GM19468 (cell line): ENCODE measurements at regions not wholly inside any gene's neighbourhood (a gene's known extent, or its start where the extent isn't known, plus 50 kb on each side); places are given as distances from the start of the nearest gene placed in this dataset.

Source experiments
- ATAC-seq: cut with Tn5 transposase; IDR thresholded peaks from one replicate; pipeline ENCODE4 v1.9.1; 2021; ENCODE audit warnings: mild to moderate bottlenecking, moderate library complexity, moderate number of reproducible peaks; ENCODE audit not compliant: unreplicated experiment; ENCODE audit errors: extremely low read depth

GRCh38 chr1:101098907-101099306 is 73.3 kb upstream of the DPH5 start:
- no peak for ATAC-seq

GRCh38 chr1:101098327-101098726 is 72.7 kb upstream of the DPH5 start:
- no peak for ATAC-seq

- ATAC-seq, result no peak
Observed at GRCh38 chr1:101089613-101090338, 64.2 kb upstream of the DPH5 start.

- no peak for ATAC-seq
Observed at GRCh38 chr1:101088431-101088830, 62.8 kb upstream of the DPH5 start.

- no peak for ATAC-seq
Observed at GRCh38 chr1:101086783-101087182, 61.2 kb upstream of the DPH5 start.

- ATAC-seq, result no peak
Observed at GRCh38 chr1:101081496-101082488, 56.2 kb upstream of the DPH5 start.

- ATAC-seq, result no peak
Observed at GRCh38 chr1:101080859-101081258, 55.3 kb upstream of the DPH5 start.

GRCh38 chr1:101079341-101079740 is 53.8 kb upstream of the DPH5 start:
- ATAC-seq, result no peak

- no peak for ATAC-seq
Observed at GRCh38 chr1:101077849-101078248, 52.3 kb upstream of the DPH5 start.

- no peak for ATAC-seq
Observed at GRCh38 chr1:101075926-101076325, 50.3 kb upstream of the DPH5 start.
